ENCODE measurements at regions not wholly inside any gene's neighbourhood (a gene's known extent, or its start where the extent isn't known, plus 50 kb on each side); places are given as distances from the start of the nearest gene placed in this dataset.

- no TSS peak for BruUV-seq (replicated peaks)
- Mint-ChIP-seq H3K27me3 (ENCODE audit: insufficient read depth, unreplicated experiment) (no peaks in the 10 kb centered on the region), H3K27ac (ENCODE audit: low read depth, unreplicated experiment) (no peak overlapping the region), H3K9me3 (ENCODE audit: unreplicated experiment) (peaks cover 4% of the 10 kb centered on the region), H3K4me3 (ENCODE audit: unreplicated experiment) (no peak overlapping the region), H3K36me3 (ENCODE audit: insufficient read depth, unreplicated experiment) (peaks cover 6% of the 10 kb centered on the region), H3K4me1 (ENCODE audit: insufficient read depth, unreplicated experiment) (no peaks in the 10 kb centered on the region)
- intact Hi-C loops (cut with micrococcal nuclease) = no loop called here
- POLR2A ChIA-PET = no interaction called here
- TF ChIP-seq CTCF (IDR thresholded peaks at IDR 0.05; ENCODE audit: unreplicated experiment) = no peak
- peak; percentile 18 for DNase-seq (ENCODE audit: unreplicated experiment)
- CTCF ChIA-PET = no interaction called here
Observed at GRCh38 chr4:33625748-33626147, 2618.6 kb downstream of the ARAP2 start.

DNA sequence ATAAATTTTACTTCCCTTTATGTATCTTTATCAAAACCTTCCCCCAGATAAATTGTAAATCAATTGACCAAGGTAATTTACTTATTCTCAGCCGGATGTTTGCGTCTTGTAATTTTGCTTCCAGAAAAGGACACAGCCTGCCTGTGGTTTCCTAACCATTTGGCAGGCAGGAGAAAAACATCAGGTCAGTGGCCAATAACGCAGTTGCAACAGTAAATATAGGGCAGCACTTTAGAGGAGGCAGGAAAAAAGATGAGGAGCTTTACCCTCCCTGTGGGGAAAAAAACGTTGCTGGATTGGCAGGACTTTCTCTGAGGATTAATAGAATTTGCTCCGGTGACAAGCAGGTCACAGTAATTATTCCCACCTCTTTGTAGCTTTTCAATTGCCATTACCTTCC is 2618.1 kb downstream of the ARAP2 start:
- BruUV-seq (replicated peaks) = no TSS peak
- no peaks in the 10 kb centered on the region for H3K27me3 Mint-ChIP-seq (ENCODE audit: insufficient read depth, unreplicated experiment)
- TF ChIP-seq CTCF (IDR thresholded peaks at IDR 0.05; ENCODE audit: unreplicated experiment) = no peak
- H3K4me3 Mint-ChIP-seq (ENCODE audit: unreplicated experiment) = no peak overlapping the region
- no peaks in the 10 kb centered on the region for H3K4me1 Mint-ChIP-seq (ENCODE audit: insufficient read depth, unreplicated experiment)
- no peak for DNase-seq (ENCODE audit: unreplicated experiment)
- H3K36me3 Mint-ChIP-seq (ENCODE audit: insufficient read depth, unreplicated experiment) = peaks cover 6% of the 10 kb centered on the region
- H3K27ac Mint-ChIP-seq (ENCODE audit: low read depth, unreplicated experiment) = no peak overlapping the region
- intact Hi-C loops (cut with micrococcal nuclease) = no loop called here
- ChIA-PET POLR2A (no interaction called here), CTCF (interaction anchor here (0.6 kb wide), 1 partner anchor 12 kb away, joined by 4 read pairs; no protein-coding TSS in a partner anchor)
- peaks cover 4% of the 10 kb centered on the region for H3K9me3 Mint-ChIP-seq (ENCODE audit: unreplicated experiment)

- Mint-ChIP-seq H3K4me1 (ENCODE audit: insufficient read depth, unreplicated experiment) (no peaks in the 10 kb centered on the region), H3K4me3 (ENCODE audit: unreplicated experiment) (no peak overlapping the region), H3K27me3 (ENCODE audit: insufficient read depth, unreplicated experiment) (no peaks in the 10 kb centered on the region), H3K36me3 (ENCODE audit: insufficient read depth, unreplicated experiment) (peaks cover 6% of the 10 kb centered on the region), H3K27ac (ENCODE audit: low read depth, unreplicated experiment) (no peak overlapping the region), H3K9me3 (ENCODE audit: unreplicated experiment) (no peaks in the 10 kb centered on the region)
- ChIA-PET CTCF (no interaction called here), POLR2A (no interaction called here)
- intact Hi-C loops (cut with micrococcal nuclease) = no loop called here
- no peak for TF ChIP-seq CTCF (IDR thresholded peaks at IDR 0.05; ENCODE audit: unreplicated experiment)
- DNase-seq (ENCODE audit: unreplicated experiment) = no peak
- BruUV-seq (replicated peaks) = no TSS peak
Observed at GRCh38 chr4:33628296-33628695, 2616.0 kb downstream of the ARAP2 start.

DNA sequence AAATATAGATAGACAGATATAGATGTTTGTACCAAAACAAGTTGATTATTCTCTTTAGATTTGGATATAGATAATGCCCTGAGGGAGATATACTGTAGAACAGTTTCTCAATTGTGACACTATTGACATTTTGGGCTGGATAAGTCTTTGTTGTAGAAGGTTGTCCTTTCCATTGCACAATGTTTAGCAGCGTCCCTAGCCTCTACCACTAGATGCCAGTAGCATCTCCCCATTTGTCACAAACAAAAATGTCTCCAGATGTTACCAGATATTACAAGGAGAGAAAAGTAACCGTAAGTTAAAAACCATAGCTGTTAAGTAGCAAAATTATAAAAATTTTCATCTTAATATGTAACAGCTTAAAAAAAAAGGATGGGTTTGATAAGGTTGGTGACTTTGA is 2595.3 kb downstream of the ARAP2 start:
- peak; percentile 57 for TF ChIP-seq CTCF (IDR thresholded peaks at IDR 0.05; ENCODE audit: unreplicated experiment)
- Mint-ChIP-seq H3K36me3 (ENCODE audit: insufficient read depth, unreplicated experiment) (peaks cover 5% of the 10 kb centered on the region), H3K27ac (ENCODE audit: low read depth, unreplicated experiment) (no peak overlapping the region), H3K4me3 (ENCODE audit: unreplicated experiment) (no peak overlapping the region), H3K27me3 (ENCODE audit: insufficient read depth, unreplicated experiment) (no peaks in the 10 kb centered on the region), H3K4me1 (ENCODE audit: insufficient read depth, unreplicated experiment) (peaks cover 7% of the 10 kb centered on the region), H3K9me3 (ENCODE audit: unreplicated experiment) (peaks cover 15% of the 10 kb centered on the region)
- no TSS peak for BruUV-seq (replicated peaks)
- intact Hi-C loops (cut with micrococcal nuclease) = loop anchor here (1.0 kb wide), 1 partner anchor 1071 kb away; no protein-coding TSS in a partner anchor
- POLR2A ChIA-PET = interaction anchor here (0.6 kb wide), 1 partner anchor 351 kb away, joined by 3 read pairs; no protein-coding TSS in a partner anchor
- CTCF ChIA-PET = interaction anchor here (0.6 to 3.7 kb wide), 13 partner anchors 9 to 1281 kb away, joined by 3 to 23 read pairs (median 4); no protein-coding TSS in a partner anchor
- DNase-seq (ENCODE audit: unreplicated experiment) = peak; percentile 42

Data from MCF 10A (cell line).